ENCODE measurements at regions not wholly inside any gene's neighbourhood (a gene's known extent, or its start where the extent isn't known, plus 50 kb on each side); places are given as distances from the start of the nearest gene placed in this dataset.

GRCh38 chr3:31364188-31364587, 168.5 kb upstream of the STT3B start:
- Histone ChIP-seq H3K4me1 (ENCODE audit: insufficient read depth) (peaks cover 11% of the 10 kb centered on the region; the same call in 1 of the 2 replicates), H3K4me2 (no peak overlapping the region), H2AFZ (no peak overlapping the region), H4K20me1 (replicated peaks; ENCODE audit: insufficient read depth) (no peaks in the 10 kb centered on the region), H3K27me3 (ENCODE audit: insufficient read depth) (no peaks in the 10 kb centered on the region), H3K27ac (ENCODE audit: low read depth) (no peak overlapping the region), H3K4me3 (no peak overlapping the region), H3K9me2 (ENCODE audit: insufficient read depth) (peaks cover 11% of the 10 kb centered on the region), H3F3A (replicated peaks; ENCODE audit: low read depth) (no peaks in the 10 kb centered on the region), H3K36me3 (ENCODE audit: insufficient read depth) (no peaks in the 10 kb centered on the region), H3K79me2 (replicated peaks; ENCODE audit: insufficient read depth) (no peaks in the 10 kb centered on the region)
- H3K4me1 Mint-ChIP-seq: peaks cover 9% of the 10 kb centered on the region
- no peak overlapping the region for H3K27ac Mint-ChIP-seq
- peaks cover 6% of the 10 kb centered on the region for H3K27me3 Mint-ChIP-seq (ENCODE audit: insufficient read depth, low read depth, poor library complexity)
- ATAC-seq: no peak
- no peaks in the 10 kb centered on the region for H3K9me3 Mint-ChIP-seq
- no peak overlapping the region for H3K4me3 Mint-ChIP-seq
- no peak for TF ChIP-seq EZH2 (IDR thresholded peaks at IDR 0.05; ENCODE audit: low read depth, unreplicated experiment)
- TF ChIP-seq CREB1 (CRISPR knock-in tag; IDR thresholded peaks at IDR 0.05; ENCODE audit: low read depth): no peak
- TF ChIP-seq JUNB (IDR thresholded peaks at IDR 0.05; ENCODE audit: unreplicated experiment): no peak
- no peak for TF ChIP-seq ZNF331 (CRISPR knock-in tag; IDR thresholded peaks at IDR 0.05; ENCODE audit: low read depth)
- TF ChIP-seq ETS1 (IDR thresholded peaks at IDR 0.05): no peak
- no peak for TF ChIP-seq EZH2phosphoT487 (IDR thresholded peaks at IDR 0.05; ENCODE audit: unreplicated experiment)
- TF ChIP-seq ZNF114 (CRISPR knock-in tag; IDR thresholded peaks at IDR 0.05): no peak
- TF ChIP-seq POLR2AphosphoS5 (IDR thresholded peaks at IDR 0.05; ENCODE audit: low read depth): no peak
- TF ChIP-seq ZNF462 (CRISPR knock-in tag; IDR thresholded peaks at IDR 0.05): no peak
- TF ChIP-seq STAT1 (IDR thresholded peaks at IDR 0.05; ENCODE audit: unreplicated experiment): no peak
- TF ChIP-seq NANOG (IDR thresholded peaks at IDR 0.05; ENCODE audit: borderline replicate concordance): no peak
- no peak for TF ChIP-seq REST (IDR thresholded peaks at IDR 0.05; ENCODE audit: unreplicated experiment)
- TF ChIP-seq CTCF (conservative IDR thresholded peaks at IDR 0.05; ENCODE audit: low read depth in 2 of 2): no peak
- DNase-seq (ENCODE audit: low spot score): no peak
- H3K36me3 Mint-ChIP-seq (ENCODE audit: low read depth): no peaks in the 10 kb centered on the region
